Lower lobe of right lung (tissue), 2 donors: ENCODE measurements at regions not wholly inside any gene's neighbourhood (a gene's known extent, or its start where the extent isn't known, plus 50 kb on each side); places are given as distances from the start of the nearest gene placed in this dataset.

Experiments
- ATAC-seq, 2 donors: fragments of 200-7000 bp; cut with Tn5 transposase; one replicate each; pipeline ENCODE4 v1.9.1; 2020 to 2022; ENCODE audit warnings: mild to moderate bottlenecking in 2 of 2, moderate library complexity in 2 of 2
- DNase-seq: peaks from one replicate; pipeline ENCODE4 v3.0.0-alpha.2; 2020
- H3K27ac ChIP-seq: fragments of 200-600 bp; one replicate; pipeline ENCODE4 v1.8.0; 2022
- H3K27me3 ChIP-seq: fragments of 200-600 bp; one replicate; pipeline ENCODE4 v1.8.0; 2022; ENCODE audit warnings: low read depth
- H3K36me3 ChIP-seq: fragments of 200-600 bp; one replicate; pipeline ENCODE4 v1.8.0; 2022; ENCODE audit warnings: mild to moderate bottlenecking
- H3K4me1 ChIP-seq: fragments of 200-600 bp; one replicate; pipeline ENCODE4 v1.8.0; 2022
- H3K4me3 ChIP-seq: fragments of 200-600 bp; one replicate; pipeline ENCODE4 v1.8.0; 2022; ENCODE audit warnings: mild to moderate bottlenecking
- H3K9me3 ChIP-seq: fragments of 200-600 bp; one replicate; pipeline ENCODE4 v1.8.0; 2022
- intact Hi-C: fragments of 100-400 bp; cut with DNase I; formaldehyde crosslinking; loops from one replicate; pipeline ENCODE4 v1.11.0; 2022
- TF ChIP-seq, protein P1 (sequence below): fragments of 200-600 bp; IDR thresholded peaks from one replicate; pipeline ENCODE4 v1.8.0; 2022; ENCODE audit warnings: antibody characterized with exemption, mild to moderate bottlenecking
- donor health status: DM: no; HTN: yes; CAD: no; lungs with severe emphysema.

DNA sequence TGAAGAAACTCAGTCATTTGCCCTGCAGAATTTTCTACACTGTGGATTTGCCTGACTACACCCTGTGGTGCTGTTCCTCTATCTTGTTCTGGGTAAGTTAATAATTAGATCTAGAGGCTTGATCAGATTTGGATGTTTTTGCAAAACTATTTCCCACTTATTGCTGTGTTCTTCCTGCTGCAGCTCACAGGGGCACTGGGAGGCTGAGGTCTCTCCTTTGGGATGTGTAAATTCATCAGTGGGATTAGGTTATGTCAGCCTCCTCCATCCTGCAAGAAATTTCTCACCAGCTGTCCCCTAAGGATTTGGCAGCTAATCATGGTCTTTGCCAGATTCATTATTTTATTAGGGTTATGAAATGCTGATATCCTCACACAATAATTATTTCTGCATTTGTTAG is 148.1 kb upstream of the ZNF32 start:
- TF ChIP-seq, protein P1, sequence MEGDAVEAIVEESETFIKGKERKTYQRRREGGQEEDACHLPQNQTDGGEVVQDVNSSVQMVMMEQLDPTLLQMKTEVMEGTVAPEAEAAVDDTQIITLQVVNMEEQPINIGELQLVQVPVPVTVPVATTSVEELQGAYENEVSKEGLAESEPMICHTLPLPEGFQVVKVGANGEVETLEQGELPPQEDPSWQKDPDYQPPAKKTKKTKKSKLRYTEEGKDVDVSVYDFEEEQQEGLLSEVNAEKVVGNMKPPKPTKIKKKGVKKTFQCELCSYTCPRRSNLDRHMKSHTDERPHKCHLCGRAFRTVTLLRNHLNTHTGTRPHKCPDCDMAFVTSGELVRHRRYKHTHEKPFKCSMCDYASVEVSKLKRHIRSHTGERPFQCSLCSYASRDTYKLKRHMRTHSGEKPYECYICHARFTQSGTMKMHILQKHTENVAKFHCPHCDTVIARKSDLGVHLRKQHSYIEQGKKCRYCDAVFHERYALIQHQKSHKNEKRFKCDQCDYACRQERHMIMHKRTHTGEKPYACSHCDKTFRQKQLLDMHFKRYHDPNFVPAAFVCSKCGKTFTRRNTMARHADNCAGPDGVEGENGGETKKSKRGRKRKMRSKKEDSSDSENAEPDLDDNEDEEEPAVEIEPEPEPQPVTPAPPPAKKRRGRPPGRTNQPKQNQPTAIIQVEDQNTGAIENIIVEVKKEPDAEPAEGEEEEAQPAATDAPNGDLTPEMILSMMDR = no peak

GRCh38 chr10:43795639-43796038 is 147.0 kb upstream of the ZNF32 start:
- H3K4me1 ChIP-seq = no peaks in the 10 kb centered on the region
- no peaks in the 10 kb centered on the region for H3K9me3 ChIP-seq
- no peak overlapping the region for H3K4me3 ChIP-seq
- DNase-seq (no peak), ATAC-seq (no peak)
- intact Hi-C loops = no loop called here
- no peaks in the 10 kb centered on the region for H3K27me3 ChIP-seq
- TF ChIP-seq, protein P1 = no peak
- no peak overlapping the region for H3K27ac ChIP-seq
- H3K36me3 ChIP-seq = no peaks in the 10 kb centered on the region

More for the DNA sequence above, 148.1 kb upstream of the ZNF32 start:
- ATAC-seq (no peak), DNase-seq (no peak)
- no peaks in the 10 kb centered on the region for H3K36me3 ChIP-seq
- intact Hi-C loops = no loop called here
- no peak overlapping the region for H3K4me3 ChIP-seq
- no peaks in the 10 kb centered on the region for H3K9me3 ChIP-seq
- H3K27me3 ChIP-seq = no peaks in the 10 kb centered on the region
- no peak overlapping the region for H3K27ac ChIP-seq
- H3K4me1 ChIP-seq = no peaks in the 10 kb centered on the region

- no peaks in the 10 kb centered on the region for H3K4me1 ChIP-seq
- intact Hi-C loops = no loop called here
Observed at GRCh38 chr10:43795093-43795492, 146.4 kb upstream of the ZNF32 start.

DNA sequence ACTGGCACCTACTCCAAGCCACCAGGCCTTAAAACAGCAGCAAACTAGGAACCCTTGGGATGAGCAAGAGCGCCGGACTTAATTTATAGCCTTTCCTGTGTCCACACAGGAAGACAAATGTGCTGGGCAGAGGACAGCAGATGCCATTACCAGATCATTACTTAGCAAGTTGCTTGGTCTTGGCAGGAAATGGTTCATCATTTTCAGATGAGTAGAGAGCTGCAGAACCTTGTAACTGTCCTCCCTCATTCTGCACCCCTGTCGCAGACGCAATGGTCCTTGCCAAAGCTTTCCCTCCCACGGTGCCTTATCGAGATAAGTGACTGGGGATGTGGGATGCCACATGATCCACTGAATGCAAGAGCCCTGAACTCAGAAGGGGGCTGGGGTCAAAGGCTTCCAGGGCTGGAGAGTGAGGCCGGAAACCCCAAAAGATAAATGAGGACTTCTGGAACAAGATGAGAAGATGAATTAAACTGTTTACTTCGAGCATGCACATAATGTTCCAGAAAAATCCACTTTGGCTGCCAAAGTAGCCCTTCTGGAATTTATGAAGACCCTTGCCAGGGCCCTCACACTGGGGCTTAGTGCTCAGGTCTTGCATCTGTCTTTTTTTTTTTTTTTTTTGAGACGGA is 145.6 kb upstream of the ZNF32 start:
- no peak overlapping the region for H3K27ac ChIP-seq
- no peaks in the 10 kb centered on the region for H3K4me1 ChIP-seq
- DNase-seq (no peak), ATAC-seq (peak in 1 of 2 donors; percentile 67)
- H3K4me3 ChIP-seq = no peak overlapping the region
- no peaks in the 10 kb centered on the region for H3K9me3 ChIP-seq
- H3K27me3 ChIP-seq = no peaks in the 10 kb centered on the region
- TF ChIP-seq, protein P1 = no peak
- intact Hi-C loops = no loop called here
- H3K36me3 ChIP-seq = no peaks in the 10 kb centered on the region

More at GRCh38 chr10:43795093-43795492, 146.4 kb upstream of the ZNF32 start:
- no peak overlapping the region for H3K4me3 ChIP-seq
- H3K36me3 ChIP-seq = no peaks in the 10 kb centered on the region
- ATAC-seq (no peak), DNase-seq (no peak)
- no peaks in the 10 kb centered on the region for H3K9me3 ChIP-seq
- H3K27ac ChIP-seq = no peak overlapping the region
- TF ChIP-seq, protein P1 = no peak
- H3K27me3 ChIP-seq = no peaks in the 10 kb centered on the region

DNA sequence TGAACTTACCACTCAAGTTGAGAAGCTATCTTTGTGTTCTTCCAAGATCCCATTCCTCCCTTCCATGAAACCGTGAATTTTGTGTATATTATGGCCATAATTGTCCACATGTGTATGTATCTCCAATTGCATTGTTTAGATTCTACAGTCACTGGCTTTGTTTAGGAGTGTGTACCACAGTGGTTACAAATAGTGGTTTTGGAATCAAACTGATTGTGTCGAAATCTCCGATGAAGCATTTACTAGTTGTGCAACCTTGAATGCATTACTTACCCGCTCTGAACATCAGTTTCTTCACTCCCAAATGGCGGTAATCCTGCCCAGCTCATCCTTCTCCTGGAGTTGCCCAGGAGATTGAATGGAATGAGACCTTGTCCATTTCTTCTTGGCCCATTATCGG is 145.0 kb upstream of the ZNF32 start:
- no peaks in the 10 kb centered on the region for H3K27me3 ChIP-seq
- no peak overlapping the region for H3K4me3 ChIP-seq
- no peaks in the 10 kb centered on the region for H3K4me1 ChIP-seq
- peak in 1 of 2 donors; percentile 8 for ATAC-seq
- no peak for DNase-seq
- no peak overlapping the region for H3K27ac ChIP-seq
- TF ChIP-seq, protein P1 = no peak
- intact Hi-C loops = no loop called here
- no peaks in the 10 kb centered on the region for H3K9me3 ChIP-seq
- H3K36me3 ChIP-seq = no peaks in the 10 kb centered on the region
